ENCODE measurements at regions not wholly inside any gene's neighbourhood (a gene's known extent, or its start where the extent isn't known, plus 50 kb on each side); places are given as distances from the start of the nearest gene placed in this dataset.
A peak's percentile ranks its signal among the peaks of the same experiment; 100 is the strongest.

DNA sequence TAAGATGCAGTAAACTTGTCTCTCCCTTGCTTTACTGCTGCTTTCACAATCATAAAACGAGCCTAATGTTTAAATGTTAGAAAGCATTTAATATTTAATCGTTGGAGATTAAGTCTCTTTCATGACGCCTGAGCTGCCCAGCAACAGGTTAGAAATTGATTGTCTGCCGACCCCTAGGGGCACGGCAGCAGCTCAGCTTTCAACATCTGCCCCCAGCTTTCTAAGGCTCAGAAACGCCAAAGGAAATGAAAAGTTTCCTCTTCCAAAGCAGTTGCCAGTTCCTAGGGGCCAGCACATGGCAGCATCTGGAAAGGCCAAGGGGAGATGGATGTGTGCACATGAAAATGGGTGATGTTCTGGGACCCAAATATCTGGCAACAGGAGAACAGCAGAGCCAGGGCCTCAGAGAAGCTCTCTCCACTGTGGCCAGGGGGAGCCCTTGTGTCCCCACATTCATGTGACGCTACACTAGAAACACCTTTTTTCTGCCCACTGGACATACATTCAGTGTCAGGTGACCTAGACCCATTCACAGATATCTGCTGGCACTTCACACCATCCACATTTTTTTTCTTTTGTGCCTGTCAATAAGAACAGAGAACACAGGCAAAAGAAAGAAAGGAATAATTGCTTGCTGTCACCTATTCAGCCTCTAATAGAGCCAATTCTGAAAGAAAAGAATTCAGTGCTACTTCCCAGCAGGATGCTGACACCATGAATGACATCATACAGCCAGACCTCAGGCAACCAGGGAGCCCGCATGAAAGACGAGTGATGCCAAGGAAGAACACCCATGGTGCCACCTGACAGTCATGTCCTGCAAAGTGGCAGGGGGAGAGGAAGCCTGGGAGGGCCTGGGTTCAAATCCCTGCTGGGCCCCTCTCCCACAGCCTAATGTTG, 205.0 kb upstream of the TAS2R1 start (continued):
- TF ChIP-seq CHD7 (IDR thresholded peaks at IDR 0.05; ENCODE audit: insufficient replicate concordance, low read length) (no peak), CTBP2 (IDR thresholded peaks at IDR 0.05; ENCODE audit: borderline replicate concordance, insufficient read depth, insufficient read length, low read length) (no peak), SRF (IDR thresholded peaks at IDR 0.05; ENCODE audit: low read depth, low read length) (no peak), TCF12 (IDR thresholded peaks at IDR 0.05; ENCODE audit: low read depth, low read length) (no peak), SIN3A (conservative IDR thresholded peaks at IDR 0.05 in 1 of 2, IDR thresholded peaks at IDR 0.05 in 1 of 2; ENCODE audit: low read depth in 1 of 2, low read length in 2 of 2) (no peak), RNF2 (IDR thresholded peaks at IDR 0.05; ENCODE audit: borderline replicate concordance, low read depth, low read length, missing control alignments, poor library complexity, severe bottlenecking) (no peak), BRCA1 (IDR thresholded peaks at IDR 0.05; ENCODE audit: low read depth, low read length) (no peak), CREB1 (IDR thresholded peaks at IDR 0.05) (peak; percentile 49; the same call in 1 of the 2 replicates)
- TF ChIP-seq, protein P1, sequence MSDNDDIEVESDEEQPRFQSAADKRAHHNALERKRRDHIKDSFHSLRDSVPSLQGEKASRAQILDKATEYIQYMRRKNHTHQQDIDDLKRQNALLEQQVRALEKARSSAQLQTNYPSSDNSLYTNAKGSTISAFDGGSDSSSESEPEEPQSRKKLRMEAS (IDR thresholded peaks at IDR 0.05), result 0 out of 2 replicates have a peak, but pooled peaks have one; percentile 10
